Upper lobe of left lung (tissue), 6 donors: ENCODE measurements at regions not wholly inside any gene's neighbourhood (a gene's known extent, or its start where the extent isn't known, plus 50 kb on each side); places are given as distances from the start of the nearest gene placed in this dataset.

Source experiments
- ATAC-seq, 2 donors: fragments of 200-7000 bp; cut with Tn5 transposase; one replicate each; pipeline ENCODE4 v1.9.1; 2022; ENCODE audit warnings: mild to moderate bottlenecking in 2 of 2, moderate library complexity in 2 of 2; ENCODE audit not compliant: low FRiP score in 2 of 2
- DNase-seq, 2 donors: peaks; one replicate each; pipeline ENCODE4 v3.0.0-alpha.2; 2019 to 2020
- H3K27ac ChIP-seq, 4 donors: fragments of 200-600 bp; sonication (generic); one replicate each; pipeline ENCODE4 v1.5.1; 2016 to 2019
- H3K27me3 ChIP-seq, 4 donors: fragments of 200-600 bp; sonication (generic); one replicate each; pipeline ENCODE4 v1.5.1; 2017 to 2019
- H3K36me3 ChIP-seq, 4 donors: fragments of 200-600 bp; sonication (generic); one replicate each; pipeline ENCODE4 v1.5.1; 2016 to 2019
- H3K4me1 ChIP-seq, 4 donors: fragments of 200-600 bp; sonication (generic); one replicate each; pipeline ENCODE4 v1.5.1; 2018 to 2019
- H3K4me3 ChIP-seq, 4 donors: fragments of 200-600 bp; sonication (generic); one replicate each; pipeline ENCODE4 v1.5.1; 2017 to 2019; ENCODE audit warnings: mild to moderate bottlenecking in 2 of 4, moderate library complexity in 1 of 4
- H3K9me3 ChIP-seq, 4 donors: fragments of 200-600 bp; sonication (generic); one replicate each; pipeline ENCODE4 v1.5.1; 2018 to 2019
- EP300 ChIP-seq, 4 donors: sonication (generic); formaldehyde crosslinking; IDR thresholded peaks; one replicate each; pipeline ENCODE4 v1.5.1; 2017; ENCODE audit warnings: antibody characterized with exemption in 4 of 4, control low read depth in 2 of 4
- POLR2A ChIP-seq, 4 donors: fragments of 450-650 bp; IDR thresholded peaks; one replicate each; pipeline ENCODE4 v1.5.1; 2016 to 2017; ENCODE audit warnings: antibody characterized with exemption in 4 of 4, mild to moderate bottlenecking in 2 of 4
- POLR2AphosphoS5 ChIP-seq, 2 donors: sonication (generic); formaldehyde crosslinking; IDR thresholded peaks; one replicate each; pipeline ENCODE4 v1.5.1; 2017; ENCODE audit warnings: antibody characterized with exemption in 2 of 2
- WGBS, 2 donors: methylation state at CpG; one replicate each; pipeline ENCODE4 v1.1.5; 2017 to 2018; 5-methylcytosine and 5-hydroxymethylcytosine counted together
- TF ChIP-seq, protein P1 (sequence below), 6 experiments: fragments of 450-650 bp in 4 of 6; fragments of 200-600 bp in 2 of 6; sonication (generic) in 2 of 6; IDR thresholded peaks; one replicate each; pipeline ENCODE4 v1.5.1; 2016 to 2019; ENCODE audit warnings: antibody characterized with exemption in 6 of 6
- donor health status: DM: no; HTN: no; CAD: no; lungs with moderate emphysema.
- donor health status: DM: no; HTN: yes; CAD: no; lungs with severe emphysema.

DNA sequence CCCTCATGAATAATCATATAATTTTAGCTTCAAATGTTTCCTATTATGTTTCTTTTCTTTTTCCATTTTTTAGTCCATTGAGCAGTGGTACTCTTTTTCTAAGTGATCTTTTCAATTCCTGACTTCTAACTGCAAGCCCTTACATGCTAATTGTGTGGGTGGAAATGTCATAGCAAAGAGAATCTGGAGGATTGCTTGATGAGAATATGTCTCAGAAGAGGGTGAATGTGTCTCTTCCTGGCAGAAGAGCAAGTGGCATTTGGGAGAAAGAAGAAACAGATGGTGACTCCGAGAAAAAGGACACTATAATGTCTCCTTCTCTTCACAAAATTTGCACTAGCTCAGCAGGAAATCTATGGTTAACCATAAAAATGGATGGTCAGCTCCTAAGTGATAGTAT is 2320.0 kb downstream of the PCDH9 start:
- ATAC-seq = no peak
- H3K27me3 ChIP-seq = no peaks in the 10 kb centered on the region
- WGBS, 2 donors = 76 to 81% methylated on average over 1 of the region's 1 CpG
- H3K36me3 ChIP-seq = no peaks in the 10 kb centered on the region
- DNase-seq = no peak
- no peaks in the 10 kb centered on the region for H3K4me1 ChIP-seq
- no peak overlapping the region for H3K27ac ChIP-seq
- no peaks in the 10 kb centered on the region for H3K9me3 ChIP-seq
- H3K4me3 ChIP-seq = no peak overlapping the region
- TF ChIP-seq POLR2A (IDR thresholded peaks at IDR 0.05) (no peak), POLR2AphosphoS5 (IDR thresholded peaks at IDR 0.05) (no peak), EP300 (IDR thresholded peaks at IDR 0.05) (no peak)
- TF ChIP-seq, protein P1, sequence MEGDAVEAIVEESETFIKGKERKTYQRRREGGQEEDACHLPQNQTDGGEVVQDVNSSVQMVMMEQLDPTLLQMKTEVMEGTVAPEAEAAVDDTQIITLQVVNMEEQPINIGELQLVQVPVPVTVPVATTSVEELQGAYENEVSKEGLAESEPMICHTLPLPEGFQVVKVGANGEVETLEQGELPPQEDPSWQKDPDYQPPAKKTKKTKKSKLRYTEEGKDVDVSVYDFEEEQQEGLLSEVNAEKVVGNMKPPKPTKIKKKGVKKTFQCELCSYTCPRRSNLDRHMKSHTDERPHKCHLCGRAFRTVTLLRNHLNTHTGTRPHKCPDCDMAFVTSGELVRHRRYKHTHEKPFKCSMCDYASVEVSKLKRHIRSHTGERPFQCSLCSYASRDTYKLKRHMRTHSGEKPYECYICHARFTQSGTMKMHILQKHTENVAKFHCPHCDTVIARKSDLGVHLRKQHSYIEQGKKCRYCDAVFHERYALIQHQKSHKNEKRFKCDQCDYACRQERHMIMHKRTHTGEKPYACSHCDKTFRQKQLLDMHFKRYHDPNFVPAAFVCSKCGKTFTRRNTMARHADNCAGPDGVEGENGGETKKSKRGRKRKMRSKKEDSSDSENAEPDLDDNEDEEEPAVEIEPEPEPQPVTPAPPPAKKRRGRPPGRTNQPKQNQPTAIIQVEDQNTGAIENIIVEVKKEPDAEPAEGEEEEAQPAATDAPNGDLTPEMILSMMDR (IDR thresholded peaks at IDR 0.05) = no peak

DNA sequence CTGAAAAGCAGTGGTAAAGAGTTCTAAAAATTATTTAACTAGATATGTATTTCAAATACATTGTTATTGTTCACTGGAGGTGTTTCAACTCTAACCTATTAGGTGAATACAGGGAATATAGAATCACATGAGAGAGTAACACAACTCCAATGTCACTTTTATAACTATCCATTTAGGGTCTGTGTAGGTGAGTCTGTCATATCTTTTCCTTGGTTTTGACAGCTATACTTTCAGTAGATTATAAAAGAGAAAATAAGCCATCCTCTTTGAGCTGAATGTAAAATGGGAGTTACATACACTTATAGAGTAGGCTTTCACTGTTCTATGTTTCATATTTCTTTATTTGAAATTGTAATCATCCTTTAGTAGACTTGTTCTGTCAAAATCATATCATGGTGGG is 2321.0 kb downstream of the PCDH9 start:
- TF ChIP-seq, protein P1 (IDR thresholded peaks at IDR 0.05) = no peak
- no peak for TF ChIP-seq EP300 (IDR thresholded peaks at IDR 0.05)
- no peak for TF ChIP-seq POLR2A (IDR thresholded peaks at IDR 0.05)
- TF ChIP-seq POLR2AphosphoS5 (IDR thresholded peaks at IDR 0.05) = no peak
- H3K4me3 ChIP-seq = no peak overlapping the region
- no peak overlapping the region for H3K27ac ChIP-seq
- no peaks in the 10 kb centered on the region for H3K9me3 ChIP-seq
- H3K4me1 ChIP-seq = no peaks in the 10 kb centered on the region
- H3K27me3 ChIP-seq = no peaks in the 10 kb centered on the region
- DNase-seq (no peak), ATAC-seq (no peak)
- H3K36me3 ChIP-seq = no peaks in the 10 kb centered on the region

DNA sequence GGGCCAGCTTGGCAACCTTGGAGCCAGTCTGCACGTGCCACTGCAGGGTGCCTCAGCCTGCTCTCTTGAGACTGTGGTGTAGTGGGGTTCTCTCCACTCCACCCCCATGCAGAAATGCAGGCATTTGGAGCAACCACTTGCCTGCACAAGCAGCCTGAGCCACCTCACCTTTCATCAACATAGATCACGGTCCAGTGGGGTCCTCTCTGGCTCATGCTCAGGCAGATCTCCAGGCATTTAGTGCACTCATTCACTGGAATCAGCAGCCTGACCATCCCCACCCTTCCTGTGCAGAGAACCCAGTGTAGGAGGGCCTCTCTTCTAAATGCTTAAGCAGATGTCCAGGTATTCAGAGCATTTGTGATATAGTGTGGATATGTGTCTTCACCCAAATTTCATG is 2330.1 kb downstream of the PCDH9 start:
- DNase-seq (no peak), ATAC-seq (no peak)
- H3K27ac ChIP-seq = no peak overlapping the region
- no peaks in the 10 kb centered on the region for H3K27me3 ChIP-seq
- no peaks in the 10 kb centered on the region for H3K36me3 ChIP-seq
- WGBS, 2 donors = 94 to 100% methylated on average over 1 to 2 of the region's 2 CpGs
- peaks cover 0 to 3% (median 0%) of the 10 kb centered on the region in 4 donors for H3K9me3 ChIP-seq
- no peak overlapping the region for H3K4me3 ChIP-seq
- no peaks in the 10 kb centered on the region for H3K4me1 ChIP-seq
- TF ChIP-seq POLR2AphosphoS5 (IDR thresholded peaks at IDR 0.05) (no peak), EP300 (IDR thresholded peaks at IDR 0.05) (no peak), POLR2A (IDR thresholded peaks at IDR 0.05) (no peak)
- TF ChIP-seq, protein P1 (IDR thresholded peaks at IDR 0.05) = no peak

DNA sequence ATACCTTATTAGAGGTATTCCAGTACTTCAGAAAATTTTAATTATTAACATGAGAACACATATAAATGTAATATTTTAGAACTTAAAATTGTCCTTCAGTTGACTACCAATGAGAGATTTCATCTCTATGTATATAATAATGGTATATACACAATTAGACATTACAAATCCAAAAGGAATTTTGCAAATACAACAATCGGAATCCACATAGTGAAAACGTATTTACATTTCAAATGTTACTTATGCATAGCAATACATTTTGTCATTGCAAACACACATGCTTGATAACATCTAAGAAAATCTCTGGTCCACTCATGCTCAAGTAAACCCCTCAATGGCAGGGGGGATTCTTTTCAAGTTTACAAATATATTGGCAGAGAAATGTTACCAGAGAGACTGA is 2345.2 kb downstream of the PCDH9 start:
- no peaks in the 10 kb centered on the region for H3K36me3 ChIP-seq
- TF ChIP-seq EP300 (IDR thresholded peaks at IDR 0.05) = no peak
- TF ChIP-seq POLR2AphosphoS5 (IDR thresholded peaks at IDR 0.05) = no peak
- TF ChIP-seq POLR2A (IDR thresholded peaks at IDR 0.05) = no peak
- TF ChIP-seq, protein P1 (IDR thresholded peaks at IDR 0.05) = no peak
- H3K9me3 ChIP-seq = no peaks in the 10 kb centered on the region
- no peaks in the 10 kb centered on the region for H3K27me3 ChIP-seq
- 71 to 82% methylated on average over 2 of the region's 2 CpGs for WGBS, 2 donors
- no peak for DNase-seq
- no peak overlapping the region for H3K4me3 ChIP-seq
- no peaks in the 10 kb centered on the region for H3K4me1 ChIP-seq
- no peak for ATAC-seq
- no peak overlapping the region for H3K27ac ChIP-seq

DNA sequence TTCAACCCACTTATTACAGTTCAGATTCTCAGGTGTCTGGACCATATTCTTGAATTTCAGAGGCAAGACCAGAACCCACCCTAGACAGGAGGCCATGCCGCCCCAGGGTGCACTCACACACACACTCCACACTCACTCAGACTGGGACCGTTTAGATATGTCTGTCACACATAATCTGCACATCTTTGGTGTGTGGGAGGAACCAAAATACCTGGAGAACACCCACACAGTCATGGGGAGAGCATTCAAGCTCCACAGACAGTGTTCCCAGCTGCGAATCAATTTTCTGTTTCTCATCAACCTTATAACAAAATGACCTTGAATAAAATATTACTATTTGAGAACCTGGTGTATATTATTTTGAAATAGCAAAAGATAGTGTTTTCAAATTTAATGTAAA is 2353.0 kb downstream of the PCDH9 start:
- H3K27me3 ChIP-seq = no peaks in the 10 kb centered on the region
- H3K4me1 ChIP-seq = no peaks in the 10 kb centered on the region
- peaks cover 0 to 2% (median 0%) of the 10 kb centered on the region in 4 donors for H3K9me3 ChIP-seq
- 73 to 84% methylated on average over 3 of the region's 3 CpGs for WGBS, 2 donors
- H3K4me3 ChIP-seq = no peak overlapping the region
- no peaks in the 10 kb centered on the region for H3K36me3 ChIP-seq
- no peak overlapping the region for H3K27ac ChIP-seq
- DNase-seq = no peak
- ATAC-seq = no peak
- TF ChIP-seq EP300 (IDR thresholded peaks at IDR 0.05) (no peak), POLR2A (IDR thresholded peaks at IDR 0.05) (no peak), POLR2AphosphoS5 (IDR thresholded peaks at IDR 0.05) (no peak)
- TF ChIP-seq, protein P1 (IDR thresholded peaks at IDR 0.05) = no peak
